COLO668 (cell line): ENCODE measurements at regions not wholly inside any gene's neighbourhood (a gene's known extent, or its start where the extent isn't known, plus 50 kb on each side); places are given as distances from the start of the nearest gene placed in this dataset.

Experiments
- DNase-seq: peaks from one replicate; lab custom pipeline; 2025; ENCODE audit not compliant: unreplicated experiment; lab: John Stamatoyannopoulos, UW

GRCh38 chr20:56829788-56830385, 200.8 kb downstream of the TFAP2C start:
- no peak for DNase-seq

DNA sequence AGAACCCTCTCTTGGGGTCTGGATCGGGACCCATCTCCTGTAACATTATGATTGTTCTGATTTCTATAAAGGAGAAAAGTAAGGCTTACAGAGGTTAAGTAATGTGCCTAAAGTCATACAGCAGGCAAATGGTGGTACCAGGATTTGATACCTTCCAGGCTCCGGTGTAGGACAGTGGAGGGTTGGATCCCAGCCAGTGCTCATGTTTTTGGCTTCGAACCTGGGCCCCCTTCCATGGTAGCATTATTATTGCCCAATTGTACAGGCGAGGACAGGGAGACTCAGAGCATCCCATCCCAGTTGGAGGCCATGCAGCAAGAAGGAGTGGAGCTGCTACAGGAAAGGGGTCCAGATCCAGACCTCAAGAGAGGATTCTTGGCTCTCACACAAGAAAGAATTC, 202.7 kb downstream of the TFAP2C start:
- DNase-seq, result no peak

DNA sequence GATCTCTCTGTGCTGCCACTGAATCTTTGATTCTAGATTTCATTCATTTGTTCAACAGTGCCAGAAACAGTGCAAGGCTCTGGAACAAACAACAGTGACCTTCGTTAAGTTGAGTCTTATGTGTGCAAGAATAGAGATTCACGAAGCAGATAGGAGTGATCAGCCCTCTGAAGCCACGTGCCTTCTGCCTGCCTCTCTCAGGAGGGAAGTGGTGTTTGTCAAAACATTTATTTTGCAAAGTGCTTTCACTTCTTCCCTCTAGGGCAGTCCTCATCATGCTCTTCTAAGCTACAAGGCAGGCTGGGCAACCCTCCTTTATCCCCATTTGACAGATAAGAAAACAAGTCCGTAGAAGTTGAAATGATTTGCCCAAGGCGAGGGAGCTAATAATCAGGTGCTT, 204.3 kb downstream of the TFAP2C start:
- no peak for DNase-seq

GRCh38 chr20:56835829-56836550, 206.9 kb downstream of the TFAP2C start:
- DNase-seq, result no peak

DNA sequence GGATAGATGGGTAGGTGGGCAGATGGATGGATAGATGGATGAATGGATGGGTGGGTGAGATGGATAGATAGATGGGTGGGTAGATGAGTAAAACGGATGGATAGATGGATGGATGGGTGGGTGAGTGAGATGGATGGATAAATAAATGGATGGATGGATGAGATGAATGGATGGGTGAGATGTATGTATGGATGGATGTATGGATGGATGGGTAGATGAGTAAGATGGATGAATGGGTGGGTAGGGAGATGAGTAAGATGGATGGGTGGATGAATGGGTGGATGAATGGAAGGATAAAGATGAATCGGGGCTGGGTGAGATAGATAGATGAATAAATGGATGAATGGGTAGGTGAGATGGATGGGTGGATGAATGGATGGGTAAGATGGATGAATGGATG, 210.1 kb downstream of the TFAP2C start:
- no peak for DNase-seq

GRCh38 chr20:56839786-56840185, 210.7 kb downstream of the TFAP2C start:
- DNase-seq, result no peak

- DNase-seq, result no peak
Measured at GRCh38 chr20:56840716-56841261, 211.7 kb downstream of the TFAP2C start.

DNA sequence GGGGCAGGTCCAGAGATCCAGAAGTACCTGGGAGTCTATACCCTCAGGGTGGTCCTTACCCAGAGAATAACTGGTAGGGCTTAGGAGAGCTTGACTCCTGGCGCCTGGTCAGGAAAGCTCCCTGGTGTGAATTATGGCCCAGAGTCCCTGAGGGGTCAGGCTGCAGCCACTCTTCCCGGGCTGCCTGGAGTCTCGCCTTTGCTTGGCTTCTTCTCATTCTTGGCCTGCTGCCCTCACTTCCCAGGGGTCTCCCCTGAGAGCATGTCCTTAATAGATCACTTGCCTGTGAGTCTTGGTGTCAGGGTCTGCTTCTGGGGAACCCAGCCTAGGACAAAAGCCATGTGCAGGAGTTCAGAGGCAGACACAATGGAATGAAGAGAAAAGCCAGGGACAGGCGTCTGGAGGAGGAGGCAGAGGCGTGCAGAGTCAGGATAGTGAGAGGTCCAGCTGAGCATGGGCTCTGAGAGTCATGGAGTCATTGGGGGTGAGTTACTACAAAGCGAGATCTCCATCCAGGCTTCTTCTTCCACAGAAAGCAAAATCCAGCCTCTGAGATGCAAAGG, 212.3 kb downstream of the TFAP2C start:
- DNase-seq, result no peak

GRCh38 chr20:56842056-56842455, 212.9 kb downstream of the TFAP2C start:
- DNase-seq, result no peak

GRCh38 chr20:56843386-56843785, 214.3 kb downstream of the TFAP2C start:
- no peak for DNase-seq

DNA sequence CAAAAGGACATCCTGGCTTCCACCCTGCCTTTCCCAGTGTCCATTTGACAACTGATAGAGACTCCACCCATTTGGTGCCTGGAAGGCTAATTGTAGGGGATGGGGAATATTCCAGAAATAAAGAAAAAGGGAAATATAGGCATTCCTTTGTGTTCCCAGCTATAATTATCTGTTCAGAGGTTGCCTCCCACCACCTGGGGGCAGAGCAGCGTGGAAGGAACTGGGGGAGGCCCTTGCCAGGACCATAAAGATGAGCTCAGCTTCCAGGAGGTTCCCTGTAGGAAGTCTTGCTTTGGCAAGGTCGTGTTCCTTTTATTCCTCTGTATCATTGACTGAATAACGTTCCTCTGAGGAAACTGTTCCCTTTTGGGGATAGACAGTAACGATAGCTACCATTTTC, 214.7 kb downstream of the TFAP2C start:
- no peak for DNase-seq

DNA sequence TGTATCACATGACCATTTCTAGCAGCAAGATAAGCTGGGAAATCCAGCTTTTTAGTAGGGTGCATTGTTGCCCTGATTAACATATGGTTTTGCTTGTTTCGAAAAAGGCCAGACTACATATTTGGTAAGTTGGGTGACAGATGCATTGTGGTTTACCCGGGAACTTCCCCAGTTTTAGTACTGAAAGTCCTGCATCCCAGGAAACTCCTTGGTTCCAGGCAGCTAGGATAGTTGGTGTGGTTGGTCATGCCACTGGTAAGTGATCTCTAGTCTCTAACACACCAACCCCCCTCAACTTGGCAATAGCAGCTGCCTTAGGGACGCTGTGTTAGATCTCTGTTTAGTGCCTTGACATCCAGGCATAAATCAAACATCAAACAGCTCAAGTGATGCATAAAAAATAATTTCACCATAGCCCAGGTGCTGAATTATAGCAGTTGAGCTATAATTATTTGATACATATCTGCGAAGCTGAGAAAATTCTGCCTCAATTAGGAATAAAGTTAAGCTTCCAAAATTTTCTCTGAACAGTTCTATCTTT, 216.5 kb downstream of the TFAP2C start:
- DNase-seq, result no peak

DNA sequence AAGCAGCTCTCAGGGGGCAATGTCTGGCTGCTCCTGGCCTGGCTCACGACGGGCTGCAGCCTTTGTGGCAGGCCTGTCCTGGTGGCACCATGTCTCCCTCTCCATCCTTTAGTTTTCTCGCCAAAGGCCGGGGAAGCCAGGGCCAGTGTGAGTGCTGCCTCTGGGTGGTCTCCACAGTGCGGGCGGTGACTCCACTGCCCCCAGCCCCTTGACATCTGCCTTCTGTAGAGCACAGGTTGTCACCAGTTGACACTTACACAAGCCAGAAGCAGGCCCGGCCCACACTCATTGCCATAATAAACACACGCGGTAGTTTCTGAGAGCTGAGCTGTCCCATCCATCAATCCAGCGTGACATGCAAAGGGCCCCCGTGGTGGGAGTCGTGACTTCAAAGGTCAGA, 219.5 kb downstream of the TFAP2C start:
- DNase-seq, result no peak

GRCh38 chr20:56851552-56851951, 222.4 kb downstream of the TFAP2C start:
- no peak for DNase-seq

DNA sequence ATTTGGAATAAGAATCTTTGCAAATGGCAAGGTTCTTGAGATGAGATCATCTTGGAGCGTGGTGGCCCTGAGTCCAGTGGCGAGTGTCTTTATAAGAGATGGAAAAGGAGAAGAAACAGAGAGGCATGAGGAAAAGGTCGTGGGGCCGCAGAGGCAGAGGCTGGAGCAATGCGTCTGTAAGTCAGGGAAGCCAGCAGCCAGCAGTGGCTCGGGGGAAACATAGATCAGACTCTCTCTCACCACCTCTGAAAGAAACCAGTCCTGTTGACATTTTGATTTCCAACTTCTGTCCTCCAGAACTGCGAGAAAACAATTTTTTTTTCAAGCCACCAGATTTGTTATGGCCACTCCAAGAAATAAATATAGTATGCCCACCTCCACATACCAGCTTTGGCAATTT, 226.6 kb downstream of the TFAP2C start:
- no peak for DNase-seq

DNA sequence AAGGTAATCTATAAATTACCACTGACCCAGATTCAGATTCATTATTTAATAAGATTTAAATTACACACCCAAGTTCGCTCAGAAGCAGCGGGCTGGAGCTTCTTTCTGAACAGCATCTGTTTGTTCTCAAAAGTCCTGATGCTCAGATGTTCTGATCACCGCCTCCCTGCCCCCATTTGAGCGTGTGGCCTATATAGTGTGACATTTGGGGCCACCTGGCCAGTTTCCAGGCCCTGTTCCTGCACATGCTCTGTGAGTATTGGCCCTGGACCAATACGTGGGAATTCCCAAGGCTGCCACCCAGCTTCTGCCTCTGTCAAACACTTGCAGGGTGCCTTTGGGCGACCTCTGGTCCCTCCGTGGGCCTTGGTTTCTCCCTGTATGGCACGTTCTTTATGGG, 228.8 kb downstream of the TFAP2C start:
- no peak for DNase-seq

- DNase-seq, result no peak
Measured at GRCh38 chr20:56859039-56859800, 230.1 kb downstream of the TFAP2C start.

DNA sequence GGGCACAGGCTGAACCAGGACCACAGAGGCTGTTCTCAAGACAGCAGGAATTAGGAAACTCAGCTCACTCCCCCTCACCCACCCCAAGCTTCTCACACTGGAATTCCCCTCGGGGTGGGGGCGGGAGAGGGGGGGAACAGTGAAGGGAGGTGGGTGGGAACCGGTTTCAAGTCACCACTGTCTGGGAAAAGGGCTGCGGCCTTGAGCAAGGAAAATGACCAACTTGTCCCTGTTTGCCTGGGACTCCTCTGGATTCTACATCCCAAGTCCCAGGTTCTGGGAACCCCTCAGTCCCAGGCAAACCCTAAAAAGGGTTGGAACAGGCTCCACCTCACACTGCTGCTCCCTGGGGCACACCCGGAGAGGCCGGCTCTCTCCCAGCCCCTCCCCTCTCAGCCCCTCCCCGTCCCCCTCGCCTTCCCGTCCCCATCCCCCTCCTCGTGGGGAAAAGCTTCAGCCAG, 230.7 kb downstream of the TFAP2C start:
- DNase-seq, result no peak

GRCh38 chr20:56860413-56860812, 231.3 kb downstream of the TFAP2C start:
- no peak for DNase-seq

- no peak for DNase-seq
Measured at GRCh38 chr20:56861590-56861989, 232.5 kb downstream of the TFAP2C start.

DNA sequence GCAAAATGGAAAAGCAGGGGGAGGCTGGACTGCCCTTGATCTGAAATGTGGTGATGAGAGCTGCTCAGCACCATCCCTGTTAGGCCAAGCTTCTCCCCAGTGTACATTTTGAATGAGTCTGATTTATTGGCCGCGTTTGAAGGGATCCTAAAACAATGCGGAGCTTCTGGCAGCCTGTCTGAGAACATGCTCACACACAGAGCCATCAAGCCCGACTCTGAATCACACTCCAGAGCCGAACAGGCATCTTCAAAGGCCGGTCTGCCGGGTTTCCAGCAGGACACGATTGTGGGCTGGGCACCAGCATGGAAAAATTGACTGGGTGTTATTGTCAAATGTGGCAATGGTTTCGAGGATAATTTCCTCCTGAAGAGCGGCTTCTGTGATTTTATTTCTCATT, 235.9 kb downstream of the TFAP2C start:
- DNase-seq, result no peak
